Mesodermal cell (in vitro differentiated cells): ENCODE measurements at regions not wholly inside any gene's neighbourhood (a gene's known extent, or its start where the extent isn't known, plus 50 kb on each side); places are given as distances from the start of the nearest gene placed in this dataset.

Experiments
- H3K27ac ChIP-seq: 2 replicates; pipeline ENCODE4 v1.7.0; 2013; ENCODE audit warnings: mild to moderate bottlenecking, low read depth, low read length, moderate library complexity; ENCODE audit not compliant: severe bottlenecking
- H3K36me3 ChIP-seq: 2 replicates; pipeline ENCODE4 v1.7.1; 2013; ENCODE audit warnings: mild to moderate bottlenecking, low read length, moderate library complexity; ENCODE audit not compliant: control insufficient read depth, insufficient read depth
- H3K4me1 ChIP-seq: one replicate; pipeline ENCODE4 v1.7.1; 2013; ENCODE audit warnings: mild to moderate bottlenecking, low read length; ENCODE audit not compliant: insufficient read depth, control insufficient read depth, poor library complexity, severe bottlenecking
- H3K4me3 ChIP-seq: 2 replicates; pipeline ENCODE4 v1.7.0; 2013; ENCODE audit warnings: low read length, control low read depth, mild to moderate bottlenecking; ENCODE audit not compliant: insufficient read depth, poor library complexity, severe bottlenecking; ENCODE audit errors: extremely low read depth
- H3K9me3 ChIP-seq: 2 replicates; pipeline ENCODE4 v1.7.1; 2013; ENCODE audit warnings: mild to moderate bottlenecking, low read length, moderate library complexity; ENCODE audit not compliant: control insufficient read depth
- WGBS, 2 experiments: methylation state at CpG; one replicate each; pipeline ENCODE4 v1.1.5; 2013; ENCODE audit warnings: missing lambda C conversion rate in 2 of 2; ENCODE audit not compliant: insufficient coverage in 2 of 2; 5-methylcytosine and 5-hydroxymethylcytosine counted together

DNA sequence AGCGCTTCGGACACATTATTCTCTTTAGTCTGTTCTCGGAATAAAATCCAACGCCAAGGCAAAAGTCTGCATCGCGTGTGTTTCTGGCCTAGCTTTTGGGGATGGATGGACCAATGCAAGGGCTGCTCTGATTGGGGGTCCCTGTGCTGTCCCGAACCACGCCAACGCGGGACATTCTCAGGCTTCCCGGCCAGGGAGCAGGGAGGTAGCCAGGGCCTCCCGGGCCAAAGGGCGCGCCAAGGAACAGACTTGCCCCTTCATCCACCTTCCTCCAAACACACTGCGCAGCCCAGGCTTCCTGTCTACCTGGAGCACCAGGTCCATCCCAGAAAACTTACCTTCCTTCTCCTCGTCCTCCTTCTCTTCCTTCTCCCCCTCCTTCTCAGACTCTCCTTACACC is 113.0 kb upstream of the SELENOP start:
- H3K9me3 ChIP-seq, result peaks cover 10% of the 10 kb centered on the region
- no peak overlapping the region for H3K4me3 ChIP-seq
- H3K27ac ChIP-seq, result no peak overlapping the region
- H3K4me1 ChIP-seq, result no peaks in the 10 kb centered on the region
- 91% methylated on average over 9 to 16 of the region's 16 CpGs for WGBS, 2 experiments
- no peaks in the 10 kb centered on the region for H3K36me3 ChIP-seq

DNA sequence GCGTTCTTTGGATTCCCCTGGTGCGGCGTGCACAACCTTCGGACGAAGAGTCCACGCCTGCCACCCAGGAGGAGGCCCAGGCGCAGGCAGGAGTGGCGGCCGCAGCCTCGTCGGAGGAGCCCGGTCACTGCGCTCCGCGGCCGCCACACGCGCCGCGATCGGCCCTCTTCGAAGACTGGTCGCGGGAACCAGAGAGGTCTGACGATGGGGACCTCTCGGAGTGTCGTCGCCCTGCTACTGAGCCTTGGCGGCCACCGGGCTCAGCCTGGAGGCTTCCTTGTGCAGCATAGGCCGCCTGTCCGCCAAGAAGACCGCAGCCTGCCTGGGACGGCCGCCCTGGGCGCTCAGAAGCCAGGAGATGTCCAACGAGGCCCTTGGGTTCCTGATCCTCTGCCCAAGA is 112.5 kb upstream of the SELENOP start:
- peaks cover 10% of the 10 kb centered on the region for H3K9me3 ChIP-seq
- WGBS, 2 experiments, result 96% methylated on average over 36 to 37 of the region's 37 CpGs

DNA sequence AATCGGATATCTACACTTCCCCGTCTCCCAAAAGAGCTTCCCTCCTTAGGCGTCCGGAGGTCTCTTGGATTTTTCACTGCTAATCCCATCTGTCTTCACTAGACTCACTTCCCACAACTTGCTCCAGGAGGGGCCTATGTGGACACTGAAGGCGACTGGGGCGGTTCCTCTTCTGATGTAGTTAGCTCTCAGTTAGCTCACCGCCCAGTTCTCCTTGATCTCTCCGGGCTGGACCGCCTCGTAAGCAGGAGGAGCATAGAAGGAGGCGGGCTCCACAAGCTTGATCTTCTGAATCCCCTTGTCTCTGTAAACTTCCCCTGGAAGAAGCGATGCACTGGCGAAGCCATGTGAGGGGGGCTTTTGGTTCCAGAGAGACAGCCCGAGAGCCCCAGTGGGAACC is 112.0 kb upstream of the SELENOP start:
- H3K4me3 ChIP-seq, result no peak overlapping the region
- H3K27ac ChIP-seq, result no peak overlapping the region
- no peaks in the 10 kb centered on the region for H3K36me3 ChIP-seq
- no peaks in the 10 kb centered on the region for H3K4me1 ChIP-seq
- H3K9me3 ChIP-seq, result peaks cover 12% of the 10 kb centered on the region
- WGBS, 2 experiments, result 93 to 97% methylated on average over 13 to 14 of the region's 14 CpGs

More for the DNA sequence above, 112.5 kb upstream of the SELENOP start:
- Histone ChIP-seq H3K4me1 (no peaks in the 10 kb centered on the region), H3K4me3 (no peak overlapping the region), H3K27ac (no peak overlapping the region), H3K36me3 (no peaks in the 10 kb centered on the region)

DNA sequence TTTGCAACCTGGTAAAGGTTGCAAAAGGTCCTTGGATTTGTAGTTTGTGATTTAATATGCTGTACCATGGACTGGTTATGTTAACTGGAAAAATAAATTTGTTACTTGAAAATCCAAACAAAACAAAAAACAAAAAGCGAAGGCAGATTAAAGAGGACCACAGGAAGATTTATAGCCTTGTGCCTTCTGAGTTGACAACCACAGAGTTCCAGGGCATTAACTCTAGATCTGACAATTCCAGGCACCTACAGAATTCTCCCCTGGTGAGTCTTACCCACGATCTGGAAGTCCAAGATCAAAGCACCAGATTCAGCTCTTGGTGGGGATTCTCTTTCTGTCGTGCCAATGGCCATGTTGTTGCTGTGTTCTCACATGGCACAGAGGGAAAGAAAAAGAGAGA is 107.9 kb upstream of the SELENOP start:
- Histone ChIP-seq H3K36me3 (no peaks in the 10 kb centered on the region), H3K27ac (no peak overlapping the region), H3K4me3 (no peak overlapping the region), H3K4me1 (no peaks in the 10 kb centered on the region), H3K9me3 (peaks cover 9% of the 10 kb centered on the region)
- 61 to 71% methylated on average over 3 of the region's 3 CpGs for WGBS, 2 experiments

DNA sequence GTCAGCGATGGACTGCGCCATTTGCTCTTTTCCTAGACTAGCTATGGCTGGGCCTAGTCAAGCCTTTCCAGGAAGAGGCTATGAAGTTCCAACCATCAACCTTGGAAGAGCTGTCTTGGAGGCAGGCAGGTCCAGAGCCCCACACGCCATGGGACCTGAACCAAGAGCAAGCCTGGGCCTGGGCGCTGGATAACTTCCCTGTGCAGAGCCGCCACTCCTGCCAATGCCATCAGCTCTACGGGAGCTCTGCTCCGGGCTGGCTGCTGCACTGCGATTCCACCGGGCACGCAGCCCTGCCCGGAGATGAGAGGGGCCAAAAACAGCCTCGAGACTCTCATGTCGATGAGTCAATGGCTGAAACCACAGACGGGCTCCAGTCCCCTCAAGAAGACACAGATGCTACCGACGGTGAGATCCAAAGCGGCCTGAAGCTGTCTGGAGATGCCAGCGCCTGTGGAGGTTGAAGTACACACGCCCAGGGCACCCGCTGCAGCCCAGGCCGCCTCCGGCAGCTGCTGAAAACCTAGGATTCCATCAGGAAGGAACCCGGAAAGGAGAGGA is 103.7 kb upstream of the SELENOP start:
- 87 to 90% methylated on average over 23 of the region's 23 CpGs for WGBS, 2 experiments
- Histone ChIP-seq H3K36me3 (no peaks in the 10 kb centered on the region), H3K4me3 (no peak overlapping the region), H3K9me3 (peaks cover 2% of the 10 kb centered on the region), H3K4me1 (no peaks in the 10 kb centered on the region), H3K27ac (no peak overlapping the region)

DNA sequence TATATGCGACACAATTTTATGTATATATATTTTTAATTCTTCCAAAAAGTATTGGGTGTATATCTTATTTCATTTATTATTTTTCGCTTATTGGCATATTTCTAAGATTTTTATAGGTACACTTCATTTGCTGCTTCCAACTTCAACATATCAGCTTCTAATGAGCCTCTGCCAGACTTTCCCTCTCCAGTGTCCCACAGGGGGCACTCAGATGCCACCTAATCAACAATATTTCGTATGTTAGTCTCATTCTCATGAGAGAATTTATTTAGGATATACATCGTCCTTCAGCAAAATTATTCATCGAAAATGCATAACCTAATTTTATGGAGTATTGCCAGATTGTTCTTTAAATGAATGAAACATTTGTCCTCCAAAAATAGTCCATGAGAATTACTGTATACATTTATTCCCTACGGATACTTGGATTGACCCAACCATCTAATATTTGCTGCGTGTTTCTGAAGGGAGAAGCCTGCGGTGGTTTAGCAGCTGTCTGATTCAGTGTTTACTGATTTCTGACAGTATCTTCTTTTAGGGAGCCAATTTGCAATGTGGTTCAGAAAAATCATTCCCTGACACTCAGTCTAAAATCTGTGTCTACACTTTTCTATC is 100.6 kb upstream of the SELENOP start:
- Histone ChIP-seq H3K36me3 (no peaks in the 10 kb centered on the region), H3K27ac (no peak overlapping the region), H3K9me3 (no peaks in the 10 kb centered on the region), H3K4me1 (no peaks in the 10 kb centered on the region), H3K4me3 (no peak overlapping the region)
- 100% methylated on average over 2 to 3 of the region's 8 CpGs for WGBS, 2 experiments

DNA sequence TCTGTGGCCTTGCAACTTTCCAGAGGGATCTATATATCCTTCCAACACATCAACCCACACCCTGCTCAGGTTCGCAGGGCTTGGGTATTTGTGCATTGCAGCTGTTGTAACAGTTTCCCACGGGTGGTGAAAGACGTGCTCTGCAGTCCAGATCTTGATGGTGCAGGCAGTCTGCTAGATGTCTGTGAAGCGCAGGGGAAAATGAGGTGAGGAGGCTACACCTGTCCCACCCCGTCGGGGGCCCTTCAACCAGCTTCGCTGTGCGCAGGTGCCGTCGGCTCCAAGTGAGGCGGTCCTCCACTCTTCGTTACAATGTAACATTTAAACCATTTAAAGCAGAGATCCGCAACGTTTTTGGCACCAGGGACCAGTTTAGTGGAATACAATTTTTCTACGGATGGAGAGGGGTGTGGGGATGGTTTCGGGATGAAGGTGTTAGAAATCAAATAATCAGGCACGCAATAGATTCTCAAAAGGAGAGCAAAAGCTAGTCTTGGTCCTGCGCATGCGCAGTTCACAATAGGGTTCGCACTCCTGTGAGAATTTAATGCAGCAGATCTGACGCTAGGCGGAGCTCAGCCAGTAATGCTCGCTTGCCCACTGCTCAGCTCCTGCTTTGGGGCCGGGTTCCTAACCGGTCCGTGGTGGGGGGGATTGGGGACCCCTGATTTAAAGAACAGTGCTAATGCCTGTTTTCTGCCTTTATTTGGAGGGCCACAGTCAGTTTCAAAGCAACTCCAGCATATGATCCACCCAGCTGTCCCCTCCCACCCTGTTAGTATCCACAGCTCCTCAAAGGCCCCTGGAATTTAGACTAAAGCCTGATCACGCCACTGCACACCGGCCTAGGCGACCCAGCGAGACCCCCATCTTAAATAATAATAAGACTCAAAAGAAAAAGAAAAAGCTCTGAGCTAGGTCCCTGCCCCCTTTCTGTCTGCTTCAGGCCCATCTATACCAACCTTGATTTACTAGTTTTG is 97.1 kb upstream of the SELENOP start:
- H3K4me1 ChIP-seq, result no peaks in the 10 kb centered on the region
- peak overlapping the region; percentile 41 for H3K4me3 ChIP-seq
- no peaks in the 10 kb centered on the region for H3K9me3 ChIP-seq
- 8 to 22% methylated on average over 10 to 29 of the region's 30 CpGs for WGBS, 2 experiments
- no peak overlapping the region for H3K27ac ChIP-seq
- no peaks in the 10 kb centered on the region for H3K36me3 ChIP-seq

DNA sequence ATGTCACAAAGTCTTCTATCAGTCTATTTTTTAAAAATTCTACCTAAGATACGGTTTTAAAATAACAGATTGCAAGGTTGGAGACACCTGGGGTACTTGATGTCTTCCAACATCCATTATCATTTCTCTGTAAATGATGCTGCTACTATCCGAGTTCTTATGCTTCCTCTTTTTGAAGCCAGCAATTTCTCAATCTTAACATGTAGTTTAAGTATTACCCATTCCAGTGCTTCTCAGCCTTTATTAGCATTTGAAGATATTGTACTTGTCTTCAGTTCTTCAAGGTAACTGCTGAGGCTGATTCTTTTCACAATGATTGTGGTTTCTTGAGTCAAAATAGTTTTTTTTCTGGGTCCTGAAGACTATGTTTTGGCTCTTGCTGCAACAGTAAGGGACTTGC is 96.4 kb upstream of the SELENOP start:
- Histone ChIP-seq H3K27ac (no peak overlapping the region), H3K36me3 (no peaks in the 10 kb centered on the region), H3K4me1 (no peaks in the 10 kb centered on the region), H3K4me3 (peak overlapping the region; percentile 41), H3K9me3 (no peaks in the 10 kb centered on the region)
- 43 to 60% methylated on average over 1 to 2 of the region's 2 CpGs for WGBS, 2 experiments

DNA sequence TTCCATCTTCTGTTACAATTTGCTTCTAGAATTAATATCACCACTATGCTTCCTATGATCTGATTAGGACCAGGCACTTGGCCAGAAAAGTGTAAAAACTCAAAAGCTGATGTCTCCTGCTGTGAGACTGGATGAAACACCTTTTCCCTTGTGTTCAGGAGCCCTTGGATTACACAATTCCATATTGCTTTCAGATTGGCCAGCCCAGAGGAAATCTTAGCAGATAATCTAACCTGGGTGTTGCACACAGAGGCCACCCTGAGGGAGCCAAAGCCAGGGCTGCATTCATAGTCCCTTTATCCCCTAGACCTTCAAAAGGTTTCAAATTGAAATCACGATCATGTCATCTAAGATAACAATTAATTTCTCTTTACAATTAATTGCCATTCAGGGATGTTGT is 94.1 kb upstream of the SELENOP start:
- Histone ChIP-seq H3K4me3 (no peak overlapping the region), H3K36me3 (no peaks in the 10 kb centered on the region), H3K4me1 (no peaks in the 10 kb centered on the region), H3K9me3 (no peaks in the 10 kb centered on the region), H3K27ac (no peak overlapping the region)
- WGBS, 2 experiments, result no CpG with 5 or more reads among the region's 1 CpG

DNA sequence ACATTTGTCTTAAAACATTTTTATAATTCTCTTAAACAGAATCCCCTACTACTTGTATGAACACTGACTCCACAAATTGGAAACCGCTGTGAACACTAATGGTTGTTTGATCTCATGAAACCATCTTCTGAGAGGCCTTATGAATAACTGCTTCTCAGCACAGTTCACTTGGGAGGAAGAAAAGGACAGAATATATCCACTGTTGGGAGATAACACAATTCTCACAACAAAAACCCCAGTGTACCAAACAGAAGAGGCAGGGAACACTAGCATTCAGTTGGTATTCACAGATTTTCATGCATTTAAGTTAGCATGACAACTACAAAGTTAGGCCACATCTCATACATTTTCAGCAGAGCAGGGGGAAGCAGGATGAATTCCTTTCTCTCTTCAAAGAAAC is 89.0 kb upstream of the SELENOP start:
- 86% methylated on average over 1 of the region's 1 CpG; no CpG with 5 or more reads in 1 of the 2 experiments for WGBS, 2 experiments

More for the DNA sequence above, 89.0 kb upstream of the SELENOP start:
- no peaks in the 10 kb centered on the region for H3K9me3 ChIP-seq
- no peaks in the 10 kb centered on the region for H3K36me3 ChIP-seq
- H3K4me1 ChIP-seq, result no peaks in the 10 kb centered on the region
- no peak overlapping the region for H3K27ac ChIP-seq
- no peak overlapping the region for H3K4me3 ChIP-seq
